LNCaP clone FGC (cell line): ENCODE measurements at regions not wholly inside any gene's neighbourhood (a gene's known extent, or its start where the extent isn't known, plus 50 kb on each side); places are given as distances from the start of the nearest gene placed in this dataset.

ENCODE experiments used
- DNase-seq: peaks from one replicate; pipeline ENCODE4 v3.0.0-alpha.2; 2011; ENCODE audit warnings: low read depth
- H3K4me3 ChIP-seq: 2 replicates; pipeline ENCODE4 v1.5.1; 2011; ENCODE audit warnings: mild to moderate bottlenecking, low read depth, low read length, control low read depth
- TF ChIP-seq, protein P1 (sequence below): IDR thresholded peaks from 2 replicates; pipeline ENCODE4 v1.5.1; 2012; ENCODE audit warnings: mild to moderate bottlenecking; ENCODE audit not compliant: control insufficient read depth, insufficient read depth; ENCODE audit errors: extremely low read depth

DNA sequence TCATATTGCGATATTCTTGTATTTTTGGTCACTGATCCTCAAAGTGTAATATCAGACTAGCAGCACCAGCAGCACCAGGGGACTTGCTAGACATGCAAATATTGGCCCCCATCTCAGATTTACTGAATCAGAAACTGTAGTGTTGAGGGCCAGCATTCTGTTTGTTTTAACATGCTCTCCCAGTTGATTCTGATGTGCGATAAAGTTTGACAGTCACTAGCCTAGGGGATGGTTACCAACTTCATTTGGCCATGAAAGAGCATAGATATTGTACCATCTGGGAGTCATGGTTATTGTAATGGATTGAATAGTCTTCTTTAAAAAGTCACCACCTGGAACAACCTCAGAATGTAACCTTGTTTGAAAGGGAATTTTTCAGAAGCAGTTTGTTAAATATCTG, 1090.4 kb upstream of the RAG2 start:
- no peak for DNase-seq
- H3K4me3 ChIP-seq, result no peak overlapping the region
- TF ChIP-seq, protein P1, sequence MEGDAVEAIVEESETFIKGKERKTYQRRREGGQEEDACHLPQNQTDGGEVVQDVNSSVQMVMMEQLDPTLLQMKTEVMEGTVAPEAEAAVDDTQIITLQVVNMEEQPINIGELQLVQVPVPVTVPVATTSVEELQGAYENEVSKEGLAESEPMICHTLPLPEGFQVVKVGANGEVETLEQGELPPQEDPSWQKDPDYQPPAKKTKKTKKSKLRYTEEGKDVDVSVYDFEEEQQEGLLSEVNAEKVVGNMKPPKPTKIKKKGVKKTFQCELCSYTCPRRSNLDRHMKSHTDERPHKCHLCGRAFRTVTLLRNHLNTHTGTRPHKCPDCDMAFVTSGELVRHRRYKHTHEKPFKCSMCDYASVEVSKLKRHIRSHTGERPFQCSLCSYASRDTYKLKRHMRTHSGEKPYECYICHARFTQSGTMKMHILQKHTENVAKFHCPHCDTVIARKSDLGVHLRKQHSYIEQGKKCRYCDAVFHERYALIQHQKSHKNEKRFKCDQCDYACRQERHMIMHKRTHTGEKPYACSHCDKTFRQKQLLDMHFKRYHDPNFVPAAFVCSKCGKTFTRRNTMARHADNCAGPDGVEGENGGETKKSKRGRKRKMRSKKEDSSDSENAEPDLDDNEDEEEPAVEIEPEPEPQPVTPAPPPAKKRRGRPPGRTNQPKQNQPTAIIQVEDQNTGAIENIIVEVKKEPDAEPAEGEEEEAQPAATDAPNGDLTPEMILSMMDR, result no peak

DNA sequence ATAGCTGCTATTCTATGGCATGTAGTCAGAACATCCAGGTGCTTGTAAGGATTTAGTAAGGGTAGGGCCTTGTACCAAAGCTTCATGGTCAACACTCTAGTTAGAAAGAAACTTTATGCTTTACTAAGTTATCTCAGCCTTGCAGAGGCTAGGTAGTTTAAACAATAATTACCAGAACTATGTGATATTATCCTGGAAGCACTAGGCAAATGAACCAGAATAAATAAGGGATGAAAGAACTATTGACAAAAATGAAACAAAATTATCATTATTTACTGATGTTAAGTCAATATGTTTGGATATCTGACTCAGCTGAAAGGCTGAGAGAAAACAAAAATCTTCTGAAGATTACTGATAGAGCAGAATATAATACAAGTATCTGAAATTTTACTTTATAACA, 1089.1 kb upstream of the RAG2 start:
- TF ChIP-seq, protein P1, result no peak
- DNase-seq, result no peak
- no peak overlapping the region for H3K4me3 ChIP-seq

DNA sequence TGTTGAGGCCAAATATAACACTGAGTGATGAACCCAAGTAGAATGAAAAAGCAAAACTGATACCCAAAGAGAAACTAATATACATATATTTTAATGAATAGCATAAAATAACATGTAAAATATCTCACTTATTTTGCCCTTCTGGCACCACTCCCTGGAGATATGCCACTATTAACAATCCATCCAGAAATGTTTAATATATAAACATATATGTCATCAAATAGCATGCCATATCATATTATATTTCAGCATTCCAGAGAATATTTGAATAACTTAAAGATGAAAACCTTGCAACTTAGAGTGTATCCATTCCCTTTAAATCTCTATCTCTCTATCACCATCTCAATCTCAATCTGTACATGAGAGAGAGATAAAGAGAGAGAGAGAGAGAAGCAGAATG, 1073.3 kb upstream of the RAG2 start:
- TF ChIP-seq, protein P1, result no peak
- H3K4me3 ChIP-seq, result no peak overlapping the region
- no peak for DNase-seq

DNA sequence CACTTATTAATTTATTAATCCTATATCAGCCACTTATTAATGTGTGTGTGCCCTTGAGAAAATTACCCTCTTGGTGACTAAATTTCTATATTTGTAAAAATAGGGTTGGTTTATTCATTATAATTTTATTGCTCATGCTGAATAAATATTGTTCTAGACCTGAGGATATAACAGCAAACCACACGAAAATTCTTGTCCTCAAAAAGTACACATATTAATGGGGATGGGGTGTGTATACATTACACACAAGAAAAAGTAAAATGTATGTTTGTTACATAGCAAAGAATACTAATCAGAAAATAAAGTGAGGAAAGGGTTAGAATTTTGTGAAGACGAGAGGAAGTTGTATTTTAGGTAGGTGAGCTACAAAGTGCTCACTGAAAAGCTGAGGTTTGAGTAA, 1068.9 kb upstream of the RAG2 start:
- TF ChIP-seq, protein P1, result no peak
- no peak for DNase-seq
- no peak overlapping the region for H3K4me3 ChIP-seq

DNA sequence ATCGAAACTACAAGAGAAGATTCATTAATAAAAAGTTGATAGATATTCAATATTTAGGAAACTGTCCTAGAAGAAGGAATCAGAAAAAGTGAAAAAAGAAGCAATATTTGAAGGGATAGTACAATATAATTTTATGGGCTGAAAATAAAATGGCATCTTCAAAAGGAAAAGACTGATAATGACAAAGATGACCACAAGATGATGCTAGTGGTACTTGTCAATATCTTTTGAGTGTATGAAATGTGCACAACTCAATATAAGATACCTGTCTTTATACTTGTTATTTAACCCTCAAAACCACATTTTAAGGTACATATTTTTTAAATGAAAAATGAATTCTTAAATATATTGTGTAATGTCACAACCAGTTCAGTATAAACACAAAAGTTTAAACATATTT, 1059.6 kb upstream of the RAG2 start:
- H3K4me3 ChIP-seq, result no peak overlapping the region
- no peak for DNase-seq
- TF ChIP-seq, protein P1, result peak; percentile 43

DNA sequence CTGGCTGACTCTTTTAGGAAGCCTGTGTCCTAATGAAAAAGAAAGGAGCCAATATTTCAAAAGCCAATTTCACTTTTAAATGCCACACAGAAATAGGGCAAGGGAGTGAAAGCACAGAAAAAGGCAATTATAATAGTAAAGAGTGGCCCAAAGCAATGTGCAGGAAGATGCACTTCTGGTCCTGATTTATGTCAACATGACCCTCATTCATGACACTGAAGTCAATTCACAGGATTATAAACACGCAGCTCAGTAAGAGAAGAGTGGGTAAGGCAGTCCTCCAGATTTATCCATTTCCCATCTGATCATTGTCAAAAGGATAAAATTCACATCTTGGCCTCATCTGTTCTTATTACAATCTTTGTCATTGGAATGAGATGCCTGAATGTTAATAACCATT, 1049.7 kb upstream of the RAG2 start:
- TF ChIP-seq, protein P1, result no peak
- DNase-seq, result no peak
- H3K4me3 ChIP-seq, result no peak overlapping the region

DNA sequence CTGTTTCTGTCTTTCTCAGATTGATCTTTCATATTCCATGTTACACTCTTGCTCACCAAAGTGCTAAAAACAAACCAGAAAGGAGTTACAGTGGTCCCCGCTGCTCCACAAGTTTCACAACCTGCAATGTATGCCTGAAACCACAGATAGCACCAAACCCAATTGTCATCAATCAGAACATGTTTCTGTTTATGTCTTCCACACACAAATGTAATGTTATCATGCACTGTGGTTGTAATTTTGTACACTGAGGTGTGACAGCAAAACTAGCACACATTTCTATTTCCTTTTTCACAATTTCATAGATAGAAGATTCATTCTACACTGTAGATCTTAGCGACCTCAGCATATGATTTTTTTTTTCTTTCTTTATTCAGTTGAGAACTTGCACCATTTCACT, 1045.9 kb upstream of the RAG2 start:
- DNase-seq, result no peak
- TF ChIP-seq, protein P1, result no peak
- H3K4me3 ChIP-seq, result no peak overlapping the region
